A673 (cell line): ENCODE measurements at regions not wholly inside any gene's neighbourhood (a gene's known extent, or its start where the extent isn't known, plus 50 kb on each side); places are given as distances from the start of the nearest gene placed in this dataset.

ENCODE experiments used
- BruUV-seq: library from RNA; stranded (reverse); fragments of 400-500 nt; replicated peaks from 2 replicates; lab custom pipeline; 2021; lab: Mats Ljungman, UMichigan
- CTCF ChIA-PET: fragments of 300-600 bp; sonication (Branson Sonifier 250); formaldehyde crosslinking; loops from one replicate; lab custom pipeline; 2022; ENCODE audit warnings: antibody characterized with exemption; lab: Charles Lee
- POLR2A ChIA-PET: fragments of 300-600 bp; sonication (Branson Sonifier 250); formaldehyde crosslinking; loops from one replicate; lab custom pipeline; 2022; ENCODE audit warnings: antibody characterized with exemption; ENCODE audit not compliant: low non-redundant PET; lab: Charles Lee
- DNase-seq: peaks from one replicate; pipeline ENCODE4 v3.0.0-alpha.2; 2015; ENCODE audit warnings: low spot score
- H3K27ac ChIP-seq: fragments of 200-600 bp; sonication (generic); 2 replicates; pipeline ENCODE4 v1.5.1; 2016; ENCODE audit warnings: mixed run types, low read depth, mild to moderate bottlenecking, mixed read lengths, antibody characterized with exemption, low read length; ENCODE audit not compliant: poor library complexity, severe bottlenecking
- H3K27me3 ChIP-seq: fragments of 200-600 bp; sonication (generic); replicated peaks from 2 replicates; pipeline ENCODE4 v1.6.1; 2017; ENCODE audit warnings: mixed run types, low read depth, mild to moderate bottlenecking, mixed read lengths, antibody characterized with exemption, low read length; ENCODE audit not compliant: insufficient read depth, poor library complexity
- H3K36me3 ChIP-seq: fragments of 200-600 bp; sonication (generic); 2 replicates; pipeline ENCODE4 v1.6.1; 2016; ENCODE audit warnings: mixed run types, mild to moderate bottlenecking, mixed read lengths, antibody characterized with exemption, low read length; ENCODE audit not compliant: insufficient read depth, poor library complexity, severe bottlenecking
- H3K4me1 ChIP-seq: fragments of 200-600 bp; sonication (generic); 2 replicates; pipeline ENCODE4 v1.6.1; 2017; ENCODE audit warnings: mixed run types, mild to moderate bottlenecking, mixed read lengths, antibody characterized with exemption, low read length; ENCODE audit not compliant: insufficient read depth, poor library complexity, severe bottlenecking
- H3K4me3 ChIP-seq: fragments of 200-600 bp; sonication (generic); 2 replicates; pipeline ENCODE4 v1.5.1; 2016; ENCODE audit warnings: low read depth, mixed run types, mild to moderate bottlenecking, mixed read lengths, low read length; ENCODE audit not compliant: poor library complexity, severe bottlenecking
- H3K9me3 ChIP-seq: fragments of 200-600 bp; sonication (generic); 2 replicates; pipeline ENCODE4 v1.6.1; 2016; ENCODE audit warnings: mixed run types, low read depth, mild to moderate bottlenecking, mixed read lengths, antibody characterized with exemption, low read length; ENCODE audit not compliant: poor library complexity, severe bottlenecking
- EZH2 ChIP-seq: fragments of 200-600 bp; sonication (generic); IDR thresholded peaks from 2 replicates; pipeline ENCODE4 v1.6.1; 2017; ENCODE audit warnings: borderline replicate concordance, low read depth, mild to moderate bottlenecking, mixed read lengths, antibody characterized with exemption, low read length; ENCODE audit not compliant: poor library complexity, severe bottlenecking
- intact Hi-C: fragments of 100-400 bp; cut with micrococcal nuclease; formaldehyde crosslinking; loops from one replicate; pipeline ENCODE4 v1.10.0; 2022; ENCODE audit not compliant: unreplicated experiment
- TF ChIP-seq, protein P1 (sequence below): fragments of 300-800, 200-600 bp; sonication (generic); conservative IDR thresholded peaks from 2 replicates; pipeline ENCODE4 v1.5.1; 2017; ENCODE audit warnings: low read depth, mild to moderate bottlenecking, antibody characterized with exemption, low read length, moderate library complexity, mixed read lengths

DNA sequence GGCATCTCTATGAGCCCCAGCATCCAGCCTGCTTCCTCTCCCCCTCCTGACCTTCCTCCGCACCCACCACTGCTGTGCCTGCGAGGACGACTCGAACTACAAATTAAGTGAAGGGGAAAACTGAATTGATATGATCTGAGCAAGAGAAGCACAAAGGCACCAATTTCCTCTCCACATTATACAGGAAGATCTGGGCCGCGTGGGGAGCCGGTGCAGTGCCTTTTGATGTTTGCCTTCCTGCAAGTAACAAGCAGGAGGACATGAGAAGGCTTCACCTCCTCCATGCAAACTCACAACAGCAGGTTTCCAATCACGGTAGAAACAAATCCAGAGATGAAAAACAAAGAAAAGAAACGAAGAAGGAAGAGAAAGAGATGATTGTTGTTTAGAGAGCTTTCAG is 57.8 kb upstream of the MMP2 start:
- no peaks in the 10 kb centered on the region for H3K36me3 ChIP-seq
- no peak overlapping the region for H3K4me3 ChIP-seq
- intact Hi-C loops = no loop called here
- TF ChIP-seq EZH2 = no peak
- TF ChIP-seq, protein P1, sequence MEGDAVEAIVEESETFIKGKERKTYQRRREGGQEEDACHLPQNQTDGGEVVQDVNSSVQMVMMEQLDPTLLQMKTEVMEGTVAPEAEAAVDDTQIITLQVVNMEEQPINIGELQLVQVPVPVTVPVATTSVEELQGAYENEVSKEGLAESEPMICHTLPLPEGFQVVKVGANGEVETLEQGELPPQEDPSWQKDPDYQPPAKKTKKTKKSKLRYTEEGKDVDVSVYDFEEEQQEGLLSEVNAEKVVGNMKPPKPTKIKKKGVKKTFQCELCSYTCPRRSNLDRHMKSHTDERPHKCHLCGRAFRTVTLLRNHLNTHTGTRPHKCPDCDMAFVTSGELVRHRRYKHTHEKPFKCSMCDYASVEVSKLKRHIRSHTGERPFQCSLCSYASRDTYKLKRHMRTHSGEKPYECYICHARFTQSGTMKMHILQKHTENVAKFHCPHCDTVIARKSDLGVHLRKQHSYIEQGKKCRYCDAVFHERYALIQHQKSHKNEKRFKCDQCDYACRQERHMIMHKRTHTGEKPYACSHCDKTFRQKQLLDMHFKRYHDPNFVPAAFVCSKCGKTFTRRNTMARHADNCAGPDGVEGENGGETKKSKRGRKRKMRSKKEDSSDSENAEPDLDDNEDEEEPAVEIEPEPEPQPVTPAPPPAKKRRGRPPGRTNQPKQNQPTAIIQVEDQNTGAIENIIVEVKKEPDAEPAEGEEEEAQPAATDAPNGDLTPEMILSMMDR = no peak
- H3K4me1 ChIP-seq = no peaks in the 10 kb centered on the region
- CTCF ChIA-PET = no interaction called here
- H3K27me3 ChIP-seq = peaks cover 42% of the 10 kb centered on the region
- DNase-seq = no peak
- H3K27ac ChIP-seq = no peak overlapping the region
- BruUV-seq = no TSS peak
- POLR2A ChIA-PET = no interaction called here
- H3K9me3 ChIP-seq = no peaks in the 10 kb centered on the region

DNA sequence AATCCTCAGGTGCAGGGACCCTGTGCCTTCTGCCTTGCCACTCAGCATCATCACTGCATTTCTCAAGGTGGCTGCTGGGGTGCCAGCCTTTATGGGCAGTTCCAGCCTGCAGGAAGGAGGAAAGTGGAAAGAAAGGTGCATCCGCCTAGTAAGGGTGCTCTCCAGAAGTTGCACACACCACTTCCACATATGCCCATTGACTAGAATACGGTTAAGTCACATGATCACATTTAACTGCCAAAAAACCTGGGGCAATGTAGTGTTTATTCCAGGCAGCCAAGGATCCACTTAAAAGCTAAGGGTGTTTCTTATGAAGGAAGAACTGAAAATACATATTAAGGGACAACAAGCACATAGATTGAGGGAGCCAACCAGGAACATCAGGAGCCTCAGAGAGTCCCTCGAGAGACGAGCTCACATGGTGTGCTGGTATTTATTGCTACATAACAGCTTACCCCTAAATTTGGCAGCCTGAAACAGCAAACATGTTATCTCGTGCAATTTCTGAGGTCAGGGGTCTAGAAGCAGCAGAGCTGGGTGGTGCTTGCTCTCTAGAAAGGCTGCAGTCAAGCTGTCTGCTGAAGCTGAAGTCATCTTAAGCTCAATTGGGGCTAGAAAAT is 52.0 kb upstream of the MMP2 start:
- Histone ChIP-seq H3K4me1 (no peaks in the 10 kb centered on the region), H3K4me3 (no peak overlapping the region), H3K36me3 (no peaks in the 10 kb centered on the region), H3K9me3 (no peaks in the 10 kb centered on the region), H3K27me3 (no peaks in the 10 kb centered on the region), H3K27ac (no peak overlapping the region)
- ChIA-PET CTCF (no interaction called here), POLR2A (no interaction called here)
- BruUV-seq = no TSS peak
- no peak for DNase-seq
- intact Hi-C loops = no loop called here
- TF ChIP-seq, protein P1 = no peak
- no peak for TF ChIP-seq EZH2
